Psoas muscle (tissue), 7 donors: ENCODE measurements at regions not wholly inside any gene's neighbourhood (a gene's known extent, or its start where the extent isn't known, plus 50 kb on each side); places are given as distances from the start of the nearest gene placed in this dataset.
"Not testable (repeated sequence)": the region's sequence is repeated elsewhere in the genome, so short reads cannot be mapped to it uniquely, and the experiment has no call there.

ENCODE experiments used
- ATAC-seq, 4 donors: fragments of 200-7000 bp; cut with Tn5 transposase; one replicate each; pipeline ENCODE4 v1.9.1; 2020; ENCODE audit warnings: moderate library complexity in 3 of 4, mild to moderate bottlenecking in 2 of 4
- DNase-seq, 2 donors: peaks; one replicate each; pipeline ENCODE4 v3.0.0-alpha.2; 2020
- H3K27ac ChIP-seq: fragments of 200-600 bp; one replicate; pipeline ENCODE4 v1.8.0; 2022
- H3K27me3 ChIP-seq, 3 donors: fragments of 200-600 bp in 1 of 3; one replicate each; pipeline versions ENCODE4 v1.6.1 to v1.8.0; 2013 to 2022; ENCODE audit warnings: low read length in 2 of 3, mild to moderate bottlenecking in 2 of 3, moderate library complexity in 1 of 3; ENCODE audit not compliant: insufficient read depth in 3 of 3
- H3K36me3 ChIP-seq, 2 donors: fragments of 200-600 bp in 1 of 2; one replicate each; pipeline versions ENCODE4 v1.6.1 to v1.8.0; 2013 to 2022; ENCODE audit warnings: low read depth in 1 of 2, mild to moderate bottlenecking in 1 of 2, moderate library complexity in 1 of 2; ENCODE audit not compliant: insufficient read depth in 1 of 2
- H3K4me1 ChIP-seq: fragments of 200-600 bp; one replicate; pipeline ENCODE4 v1.8.0; 2022
- H3K4me3 ChIP-seq: fragments of 200-600 bp; one replicate; pipeline ENCODE4 v1.8.0; 2022; ENCODE audit warnings: mild to moderate bottlenecking
- H3K9me3 ChIP-seq: fragments of 200-600 bp; one replicate; pipeline ENCODE4 v1.8.0; 2022
- WGBS, 3 donors: extraction: QIAGEN DNeasy Blood & Tissue Kit; methylation state at CpG; one replicate each; pipeline versions ENCODE4 v1.1.6 to v1.1.7; 2013; 5-methylcytosine and 5-hydroxymethylcytosine counted together
- intact Hi-C, 2 donors: fragments of 100-400 bp; cut with DNase I; formaldehyde crosslinking; loops; one replicate each; pipeline versions ENCODE4 v1.11.0 to v1.14.2; 2022
- TF ChIP-seq, protein P1 (sequence below): fragments of 200-600 bp; IDR thresholded peaks from one replicate; pipeline ENCODE4 v1.8.0; 2022; ENCODE audit warnings: antibody characterized with exemption
- donor health status: healthy with polysubstance abuse.
- donor health status: DM: no; HTN: no; CAD: no; lungs with moderate emphysema.
- donor health status: Bipolar disorder and iron deficiency.
- donor health status: healthy.
- donor health status: DM: yes; HTN: yes; CAD: no.
- donor health status: DM: no; HTN: no; CAD: no.
- donor health status: DM: yes; HTN: yes; CAD: no.

DNA sequence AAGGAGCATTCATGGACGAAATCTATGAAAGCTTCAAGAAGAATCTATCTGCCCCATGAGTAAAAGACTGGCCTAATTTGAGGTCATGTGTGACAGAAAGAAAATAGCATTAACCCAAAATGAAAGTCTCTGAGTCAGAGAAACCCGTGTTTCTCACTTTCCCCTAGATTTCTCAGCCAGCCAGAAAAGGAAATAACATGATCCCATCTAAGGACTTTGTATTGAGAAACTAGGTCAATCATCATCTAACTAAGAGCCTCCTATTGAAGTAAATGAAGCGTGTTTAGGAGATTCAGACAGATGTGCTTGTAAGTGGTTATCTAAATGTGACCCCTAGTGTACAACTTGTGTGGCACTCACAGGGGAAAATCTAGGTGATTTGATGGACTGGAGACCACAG lies 77.3 kb upstream of the ZNF366 start:
- no peak overlapping the region for H3K4me3 ChIP-seq
- intact Hi-C loops = no loop called here
- H3K36me3 ChIP-seq = no peaks in the 10 kb centered on the region
- WGBS, 3 donors = 51 to 58% (median 54%) methylated on average over 3 of the region's 3 CpGs
- ATAC-seq = peak in 3 of 4 donors; percentile 5 to 42 (median 30)
- no peaks in the 10 kb centered on the region for H3K4me1 ChIP-seq
- H3K27ac ChIP-seq = no peak overlapping the region
- TF ChIP-seq, protein P1, sequence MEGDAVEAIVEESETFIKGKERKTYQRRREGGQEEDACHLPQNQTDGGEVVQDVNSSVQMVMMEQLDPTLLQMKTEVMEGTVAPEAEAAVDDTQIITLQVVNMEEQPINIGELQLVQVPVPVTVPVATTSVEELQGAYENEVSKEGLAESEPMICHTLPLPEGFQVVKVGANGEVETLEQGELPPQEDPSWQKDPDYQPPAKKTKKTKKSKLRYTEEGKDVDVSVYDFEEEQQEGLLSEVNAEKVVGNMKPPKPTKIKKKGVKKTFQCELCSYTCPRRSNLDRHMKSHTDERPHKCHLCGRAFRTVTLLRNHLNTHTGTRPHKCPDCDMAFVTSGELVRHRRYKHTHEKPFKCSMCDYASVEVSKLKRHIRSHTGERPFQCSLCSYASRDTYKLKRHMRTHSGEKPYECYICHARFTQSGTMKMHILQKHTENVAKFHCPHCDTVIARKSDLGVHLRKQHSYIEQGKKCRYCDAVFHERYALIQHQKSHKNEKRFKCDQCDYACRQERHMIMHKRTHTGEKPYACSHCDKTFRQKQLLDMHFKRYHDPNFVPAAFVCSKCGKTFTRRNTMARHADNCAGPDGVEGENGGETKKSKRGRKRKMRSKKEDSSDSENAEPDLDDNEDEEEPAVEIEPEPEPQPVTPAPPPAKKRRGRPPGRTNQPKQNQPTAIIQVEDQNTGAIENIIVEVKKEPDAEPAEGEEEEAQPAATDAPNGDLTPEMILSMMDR = no peak
- no peak for DNase-seq
- H3K9me3 ChIP-seq = no peaks in the 10 kb centered on the region
- no peaks in the 10 kb centered on the region for H3K27me3 ChIP-seq

DNA sequence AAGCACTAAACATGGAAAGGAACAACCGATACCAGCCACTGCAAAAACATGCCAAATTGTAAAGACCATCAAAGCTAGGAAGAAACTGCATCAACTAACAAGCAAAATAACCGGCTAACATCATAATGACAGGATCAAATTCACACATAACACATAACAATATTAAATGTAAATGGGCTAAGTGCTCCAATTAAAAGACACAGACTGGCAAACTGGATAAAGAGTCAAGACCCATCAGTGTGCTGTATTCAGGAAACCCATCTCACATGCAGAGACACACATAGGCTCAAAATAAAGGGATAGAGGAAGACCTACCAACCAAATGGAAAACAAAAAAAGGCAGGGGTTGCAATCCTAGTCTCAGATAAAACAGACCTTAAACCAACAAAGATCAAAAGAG lies 72.1 kb upstream of the ZNF366 start:
- H3K4me3 ChIP-seq, H3K27me3 ChIP-seq, intact Hi-C loops, ATAC-seq, H3K27ac ChIP-seq, H3K9me3 ChIP-seq, DNase-seq, H3K4me1 ChIP-seq, H3K36me3 ChIP-seq: not testable (repeated sequence)
- WGBS, 3 donors = 94 to 99% (median 96%) methylated on average over 2 of the region's 2 CpGs

DNA sequence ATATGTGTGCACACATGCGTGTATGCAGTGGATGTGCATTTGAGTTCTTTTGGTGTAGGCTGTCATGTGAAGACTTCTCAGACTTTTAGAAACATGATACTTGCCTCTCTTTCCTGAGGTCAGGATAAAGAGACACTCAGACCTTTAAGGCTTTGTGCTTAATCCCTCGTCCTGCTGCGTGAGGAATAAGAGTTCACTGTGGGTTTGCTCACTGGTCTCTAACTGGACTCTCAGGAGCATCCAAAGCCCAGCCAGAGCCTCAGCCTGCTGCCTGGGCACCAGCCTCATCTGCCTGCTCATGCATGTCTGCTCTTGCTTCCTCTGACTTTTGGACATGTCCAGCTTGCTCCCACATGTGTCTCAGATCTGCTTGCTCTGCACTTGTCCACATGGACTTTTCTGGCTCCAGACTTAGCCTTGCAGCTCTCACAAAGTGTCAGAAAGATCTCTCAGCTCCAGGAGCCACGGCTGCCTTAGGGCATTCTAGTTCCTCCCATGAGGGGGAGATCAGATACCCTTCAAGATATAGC lies 65.1 kb upstream of the ZNF366 start:
- H3K27ac ChIP-seq = no peak overlapping the region
- H3K4me3 ChIP-seq = no peak overlapping the region
- TF ChIP-seq, protein P1 = no peak
- no peak for DNase-seq
- intact Hi-C loops = no loop called here
- H3K27me3 ChIP-seq = no peaks in the 10 kb centered on the region
- peak in 2 of 4 donors; percentile 16 to 23 for ATAC-seq
- no peaks in the 10 kb centered on the region for H3K4me1 ChIP-seq
- H3K36me3 ChIP-seq = no peaks in the 10 kb centered on the region
- WGBS, 3 donors = 62 to 73% (median 66%) methylated on average over 4 of the region's 4 CpGs
- no peaks in the 10 kb centered on the region for H3K9me3 ChIP-seq

DNA sequence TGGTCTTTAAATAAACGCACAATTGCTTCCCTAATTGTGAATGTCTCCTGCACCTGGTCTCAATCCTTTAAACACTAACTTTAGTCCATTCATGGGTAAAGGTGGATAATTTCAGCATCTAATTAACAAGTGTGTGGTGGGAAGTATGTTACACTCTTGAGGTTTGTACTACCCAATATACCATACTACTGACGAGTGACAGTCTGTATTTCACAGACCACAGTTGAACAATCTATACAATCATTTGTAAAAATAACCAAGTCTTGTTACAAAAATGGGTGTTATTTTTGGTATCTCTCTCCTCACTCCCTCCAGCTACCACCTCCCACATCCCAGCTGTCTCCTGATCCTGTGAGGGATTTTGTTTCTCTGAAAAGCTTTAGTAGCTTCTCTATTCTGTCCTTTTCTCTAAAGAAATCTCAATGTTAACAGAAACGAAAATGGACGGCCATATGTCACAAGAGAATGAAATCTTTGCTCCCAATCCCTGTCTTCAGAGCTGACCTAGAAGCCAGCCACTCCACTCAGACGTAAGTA lies 62.3 kb upstream of the ZNF366 start:
- TF ChIP-seq, protein P1 = no peak
- Histone ChIP-seq H3K4me3 (no peak overlapping the region), H3K9me3 (no peaks in the 10 kb centered on the region), H3K4me1 (no peaks in the 10 kb centered on the region), H3K27ac (no peak overlapping the region), H3K36me3 (no peaks in the 10 kb centered on the region), H3K27me3 (no peaks in the 10 kb centered on the region)
- intact Hi-C loops = no loop called here
- no peak for DNase-seq
- no peak for ATAC-seq
- 73 to 85% (median 78%) methylated on average over 5 of the region's 5 CpGs for WGBS, 3 donors

DNA sequence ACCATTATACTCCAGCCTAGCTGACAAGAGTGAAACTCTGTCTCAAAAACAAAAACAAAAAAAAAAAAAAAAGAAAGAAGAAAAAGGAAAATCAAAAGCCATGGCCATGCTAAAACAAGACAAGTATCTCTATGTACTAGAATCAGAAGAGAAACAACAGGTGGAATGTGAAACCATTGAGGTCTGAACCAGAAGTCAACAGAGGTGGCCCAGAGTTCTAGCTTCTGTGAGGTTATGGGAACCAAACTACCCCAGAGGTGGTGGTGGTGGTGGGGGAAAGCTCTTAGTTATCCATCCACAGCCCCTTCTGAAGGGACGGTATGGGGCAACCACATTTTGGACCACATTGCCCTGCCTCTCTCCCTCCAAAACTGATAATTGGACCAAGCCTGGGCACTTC lies 59.5 kb upstream of the ZNF366 start:
- no peaks in the 10 kb centered on the region for H3K27me3 ChIP-seq
- 90 to 98% (median 95%) methylated on average over 1 of the region's 1 CpG for WGBS, 3 donors
- no peaks in the 10 kb centered on the region for H3K4me1 ChIP-seq
- H3K36me3 ChIP-seq = no peaks in the 10 kb centered on the region
- TF ChIP-seq, protein P1 = no peak
- no peak overlapping the region for H3K4me3 ChIP-seq
- H3K9me3 ChIP-seq = no peaks in the 10 kb centered on the region
- no peak overlapping the region for H3K27ac ChIP-seq
- ATAC-seq = no peak
- intact Hi-C loops = no loop called here
- DNase-seq = no peak
